ENCODE measurements at regions not wholly inside any gene's neighbourhood (a gene's known extent, or its start where the extent isn't known, plus 50 kb on each side); places are given as distances from the start of the nearest gene placed in this dataset.

DNA sequence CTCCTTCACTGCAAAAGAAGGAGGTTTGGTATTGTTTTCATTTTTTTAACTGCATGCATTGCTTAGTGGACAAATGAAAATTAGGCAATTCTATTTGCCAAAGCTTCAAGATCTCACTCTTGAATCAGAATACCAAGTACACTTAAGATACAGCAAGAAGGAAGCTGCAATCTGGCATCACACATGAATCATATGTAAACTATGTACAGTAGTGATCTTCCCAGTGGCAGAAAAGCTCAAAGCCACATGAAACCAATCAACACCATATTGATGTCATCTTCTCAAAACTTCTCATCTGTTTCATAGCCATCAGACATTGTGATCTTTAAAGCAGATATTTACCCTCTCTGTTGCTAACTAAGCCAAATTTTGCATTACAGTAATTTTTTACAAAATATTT lies 550.1 kb downstream of the LTN1 start:
- Histone ChIP-seq H3F3A (ENCODE audit: low read depth) (no peaks in the 10 kb centered on the region), H3K9me2 (replicated peaks; ENCODE audit: low read depth, low read length) (no peaks in the 10 kb centered on the region), H3K4me2 (ENCODE audit: low read depth, low read length, poor library complexity, severe bottlenecking) (no peak overlapping the region), H4K20me1 (ENCODE audit: insufficient read depth, low read length, poor library complexity, severe bottlenecking) (no peaks in the 10 kb centered on the region), H3K9me3 (ENCODE audit: insufficient read depth, low read depth, low read length) (0 out of 2 replicates have a peak, but pooled peaks cover 4% of the 10 kb centered on the region), H3K9ac (ENCODE audit: low read depth, low read length, poor library complexity, severe bottlenecking) (no peak overlapping the region), H3K36me3 (ENCODE audit: insufficient read depth, low read length) (no peaks in the 10 kb centered on the region), H2AFZ (ENCODE audit: low read length) (no peak overlapping the region), H3K4me3 (ENCODE audit: low read length, poor library complexity, severe bottlenecking) (no peak overlapping the region), H3K4me1 (ENCODE audit: insufficient read depth, low read length, poor library complexity, severe bottlenecking) (no peaks in the 10 kb centered on the region), H3K27me3 (ENCODE audit: insufficient read depth, low read length, poor library complexity, severe bottlenecking) (no peaks in the 10 kb centered on the region), H3K79me2 (ENCODE audit: insufficient read depth, low read length) (no peaks in the 10 kb centered on the region)
- TF ChIP-seq, protein P1, sequence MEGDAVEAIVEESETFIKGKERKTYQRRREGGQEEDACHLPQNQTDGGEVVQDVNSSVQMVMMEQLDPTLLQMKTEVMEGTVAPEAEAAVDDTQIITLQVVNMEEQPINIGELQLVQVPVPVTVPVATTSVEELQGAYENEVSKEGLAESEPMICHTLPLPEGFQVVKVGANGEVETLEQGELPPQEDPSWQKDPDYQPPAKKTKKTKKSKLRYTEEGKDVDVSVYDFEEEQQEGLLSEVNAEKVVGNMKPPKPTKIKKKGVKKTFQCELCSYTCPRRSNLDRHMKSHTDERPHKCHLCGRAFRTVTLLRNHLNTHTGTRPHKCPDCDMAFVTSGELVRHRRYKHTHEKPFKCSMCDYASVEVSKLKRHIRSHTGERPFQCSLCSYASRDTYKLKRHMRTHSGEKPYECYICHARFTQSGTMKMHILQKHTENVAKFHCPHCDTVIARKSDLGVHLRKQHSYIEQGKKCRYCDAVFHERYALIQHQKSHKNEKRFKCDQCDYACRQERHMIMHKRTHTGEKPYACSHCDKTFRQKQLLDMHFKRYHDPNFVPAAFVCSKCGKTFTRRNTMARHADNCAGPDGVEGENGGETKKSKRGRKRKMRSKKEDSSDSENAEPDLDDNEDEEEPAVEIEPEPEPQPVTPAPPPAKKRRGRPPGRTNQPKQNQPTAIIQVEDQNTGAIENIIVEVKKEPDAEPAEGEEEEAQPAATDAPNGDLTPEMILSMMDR (conservative IDR thresholded peaks at IDR 0.05; ENCODE audit: low read length), result no peak
- TF ChIP-seq EZH2phosphoT487 (IDR thresholded peaks at IDR 0.05; ENCODE audit: borderline replicate concordance), result no peak

DNA sequence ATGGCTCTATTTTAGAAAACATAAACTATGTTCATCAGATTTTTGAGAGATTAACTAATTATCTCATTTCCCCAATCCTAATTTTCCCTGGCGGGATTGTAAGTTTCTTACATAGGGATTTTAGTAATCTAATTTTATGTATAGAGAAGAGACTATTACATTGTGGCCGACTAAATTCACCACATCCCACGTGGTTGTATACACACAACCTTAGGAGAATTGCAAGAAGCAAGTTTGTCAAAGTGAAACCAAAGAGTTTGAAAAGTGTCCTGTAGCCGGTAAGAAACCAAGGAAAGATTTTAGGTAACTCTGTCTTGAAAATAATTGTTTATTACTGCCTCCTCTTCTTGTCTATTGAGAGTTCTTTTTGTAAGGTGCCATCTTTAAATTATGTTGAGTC lies 550.6 kb downstream of the LTN1 start:
- no peaks in the 10 kb centered on the region for H3K36me3 ChIP-seq (ENCODE audit: insufficient read depth, low read length)
- no peak overlapping the region for H3K4me2 ChIP-seq (ENCODE audit: low read depth, low read length, poor library complexity, severe bottlenecking)
- H3F3A ChIP-seq (ENCODE audit: low read depth), result no peaks in the 10 kb centered on the region
- no peaks in the 10 kb centered on the region for H3K27me3 ChIP-seq (ENCODE audit: insufficient read depth, low read length, poor library complexity, severe bottlenecking)
- no peaks in the 10 kb centered on the region for H3K79me2 ChIP-seq (ENCODE audit: insufficient read depth, low read length)
- H3K9me3 ChIP-seq (ENCODE audit: insufficient read depth, low read depth, low read length), result 0 out of 2 replicates have a peak, but pooled peaks cover 4% of the 10 kb centered on the region
- no peak overlapping the region for H2AFZ ChIP-seq (ENCODE audit: low read length)
- no peaks in the 10 kb centered on the region for H3K9me2 ChIP-seq (replicated peaks; ENCODE audit: low read depth, low read length)
- H3K4me1 ChIP-seq (ENCODE audit: insufficient read depth, low read length, poor library complexity, severe bottlenecking), result no peaks in the 10 kb centered on the region
- no peak overlapping the region for H3K4me3 ChIP-seq (ENCODE audit: low read length, poor library complexity, severe bottlenecking)
- H3K9ac ChIP-seq (ENCODE audit: low read depth, low read length, poor library complexity, severe bottlenecking), result no peak overlapping the region
- no peaks in the 10 kb centered on the region for H4K20me1 ChIP-seq (ENCODE audit: insufficient read depth, low read length, poor library complexity, severe bottlenecking)
- TF ChIP-seq, protein P1 (conservative IDR thresholded peaks at IDR 0.05; ENCODE audit: low read length), result no peak
- no peak for TF ChIP-seq EZH2phosphoT487 (IDR thresholded peaks at IDR 0.05; ENCODE audit: borderline replicate concordance)

DNA sequence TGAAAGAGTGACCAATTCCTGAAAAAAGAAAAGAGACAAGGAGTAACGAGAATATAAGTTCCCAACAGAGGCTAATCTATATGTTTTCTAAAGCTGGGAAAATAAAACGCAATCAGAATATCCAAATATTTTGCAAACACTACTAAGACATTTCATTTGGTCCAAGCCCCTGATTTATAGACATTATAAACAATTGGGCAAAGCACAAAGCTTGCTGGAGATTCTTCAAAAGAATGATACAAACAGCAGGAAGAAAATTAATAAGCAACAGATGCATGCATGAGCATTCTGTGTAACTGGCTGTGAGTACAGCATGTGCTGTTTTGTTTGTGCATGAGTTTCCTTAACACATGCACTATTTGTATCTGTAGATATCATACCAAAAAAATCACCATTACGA lies 552.9 kb downstream of the LTN1 start:
- H4K20me1 ChIP-seq (ENCODE audit: insufficient read depth, low read length, poor library complexity, severe bottlenecking), result no peaks in the 10 kb centered on the region
- no peak overlapping the region for H2AFZ ChIP-seq (ENCODE audit: low read length)
- no peak overlapping the region for H3K9ac ChIP-seq (ENCODE audit: low read depth, low read length, poor library complexity, severe bottlenecking)
- no peaks in the 10 kb centered on the region for H3K36me3 ChIP-seq (ENCODE audit: insufficient read depth, low read length)
- TF ChIP-seq, protein P1 (conservative IDR thresholded peaks at IDR 0.05; ENCODE audit: low read length), result no peak
- no peak for TF ChIP-seq EZH2phosphoT487 (IDR thresholded peaks at IDR 0.05; ENCODE audit: borderline replicate concordance)
- no peaks in the 10 kb centered on the region for H3F3A ChIP-seq (ENCODE audit: low read depth)
- no peaks in the 10 kb centered on the region for H3K79me2 ChIP-seq (ENCODE audit: insufficient read depth, low read length)
- no peaks in the 10 kb centered on the region for H3K9me2 ChIP-seq (replicated peaks; ENCODE audit: low read depth, low read length)
- H3K9me3 ChIP-seq (ENCODE audit: insufficient read depth, low read depth, low read length), result 0 out of 2 replicates have a peak, but pooled peaks cover 4% of the 10 kb centered on the region
- no peak overlapping the region for H3K4me3 ChIP-seq (ENCODE audit: low read length, poor library complexity, severe bottlenecking)
- H3K4me2 ChIP-seq (ENCODE audit: low read depth, low read length, poor library complexity, severe bottlenecking), result no peak overlapping the region
- no peaks in the 10 kb centered on the region for H3K4me1 ChIP-seq (ENCODE audit: insufficient read depth, low read length, poor library complexity, severe bottlenecking)
- H3K27me3 ChIP-seq (ENCODE audit: insufficient read depth, low read length, poor library complexity, severe bottlenecking), result no peaks in the 10 kb centered on the region

Measured in Loucy (cell line).